ENCODE measurements at regions not wholly inside any gene's neighbourhood (a gene's known extent, or its start where the extent isn't known, plus 50 kb on each side); places are given as distances from the start of the nearest gene placed in this dataset.

DNA sequence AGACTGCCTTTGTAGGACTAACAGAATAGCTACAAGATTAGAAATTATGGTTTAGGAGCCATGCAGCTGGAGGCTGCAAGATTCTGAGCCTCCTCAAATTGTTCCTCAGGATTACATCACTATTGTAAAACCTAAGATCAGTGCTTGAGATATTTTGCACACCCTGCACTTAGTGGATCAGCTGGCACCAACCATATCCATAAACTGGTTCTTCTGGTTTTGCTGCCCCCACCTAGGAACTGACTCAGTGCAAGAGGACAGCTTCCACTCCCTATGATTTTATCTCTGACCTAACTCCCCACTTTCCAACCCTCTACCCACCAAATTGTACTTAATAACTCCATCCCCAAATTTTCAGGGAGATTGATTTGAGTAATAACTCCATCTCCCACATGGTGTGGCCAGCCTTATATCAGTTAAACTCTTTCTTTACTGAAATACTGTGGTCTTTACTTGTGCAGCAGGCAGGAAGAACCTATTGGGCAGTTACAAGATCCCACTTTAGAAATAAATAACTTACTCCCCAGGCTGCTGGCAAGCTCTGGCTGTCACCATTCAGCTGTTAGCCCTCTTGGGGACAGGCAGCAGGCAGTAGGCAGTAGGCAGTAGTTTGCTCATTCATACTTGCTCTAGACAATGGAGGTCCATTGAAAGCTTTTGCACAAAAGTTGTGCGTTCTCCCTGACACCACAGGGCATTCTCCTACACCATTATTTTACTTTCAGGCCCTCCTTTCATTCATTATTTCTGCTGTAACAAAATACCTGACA lies 119.0 kb downstream of the SLC17A6 start:
- TF ChIP-seq YY1 (IDR thresholded peaks at IDR 0.05; ENCODE audit: insufficient read depth, insufficient read length) (no peak), ZNF274 (IDR thresholded peaks at IDR 0.05; ENCODE audit: low read depth, low read length) (no peak), SUZ12 (IDR thresholded peaks at IDR 0.05; ENCODE audit: extremely low read depth, insufficient read depth, insufficient read length) (no peak)
